HUDEP-2 (cell line): ENCODE measurements at regions not wholly inside any gene's neighbourhood (a gene's known extent, or its start where the extent isn't known, plus 50 kb on each side); places are given as distances from the start of the nearest gene placed in this dataset.
"Not testable (repeated sequence)": the region's sequence is repeated elsewhere in the genome, so short reads cannot be mapped to it uniquely, and the experiment has no call there.

ENCODE experiments used
- DNase-seq, 76 experiments: peaks; one replicate each; lab custom pipeline; 2025; ENCODE audit not compliant: unreplicated experiment in 76 of 76; lab: John Stamatoyannopoulos, UW

GRCh38 chr15:53923741-53924140, 54.5 kb upstream of the UNC13C start:
- DNase-seq: not testable (repeated sequence)

DNA sequence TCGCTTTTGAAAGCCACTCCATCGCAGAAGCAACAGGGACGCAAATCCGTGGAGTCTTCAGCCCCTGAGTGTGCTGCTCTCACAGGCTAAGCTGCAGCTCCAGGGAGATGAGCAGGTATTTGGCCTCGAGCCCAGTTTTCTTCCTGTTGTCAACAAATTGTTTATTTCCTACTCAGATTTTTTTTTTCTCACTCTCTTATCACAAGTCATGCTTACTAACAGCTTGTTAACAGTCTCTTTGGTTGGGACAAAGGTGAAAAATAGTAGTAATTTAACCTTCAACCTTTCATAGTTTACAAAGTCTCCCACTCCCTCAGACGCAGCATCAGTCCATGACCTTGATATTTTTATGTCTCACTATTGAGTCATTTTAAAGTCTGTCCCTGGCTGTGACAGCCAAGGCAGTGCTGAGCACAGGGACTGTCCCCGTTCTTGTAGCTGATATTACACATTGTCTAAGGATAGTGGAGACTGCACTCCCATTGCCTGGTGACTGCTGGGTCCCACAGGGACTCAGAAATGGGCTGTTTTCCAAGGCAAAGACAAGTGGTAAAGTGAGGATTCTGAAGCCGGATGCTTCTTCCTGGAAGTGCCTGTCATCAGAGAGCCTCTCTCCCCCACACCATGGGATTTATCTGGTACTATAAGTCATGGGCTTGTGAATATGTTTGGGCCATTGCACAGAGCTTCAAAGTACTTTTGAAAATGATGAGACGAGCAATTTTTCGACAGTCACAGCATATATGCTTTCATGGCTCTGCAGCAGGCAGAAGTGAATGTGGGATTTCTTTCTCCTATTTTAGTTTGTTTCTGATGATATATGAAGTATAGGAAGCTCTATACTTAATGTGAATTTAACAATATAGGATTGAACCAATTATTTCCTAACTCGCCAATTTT, 59.8 kb upstream of the UNC13C start:
- DNase-seq: no peak

DNA sequence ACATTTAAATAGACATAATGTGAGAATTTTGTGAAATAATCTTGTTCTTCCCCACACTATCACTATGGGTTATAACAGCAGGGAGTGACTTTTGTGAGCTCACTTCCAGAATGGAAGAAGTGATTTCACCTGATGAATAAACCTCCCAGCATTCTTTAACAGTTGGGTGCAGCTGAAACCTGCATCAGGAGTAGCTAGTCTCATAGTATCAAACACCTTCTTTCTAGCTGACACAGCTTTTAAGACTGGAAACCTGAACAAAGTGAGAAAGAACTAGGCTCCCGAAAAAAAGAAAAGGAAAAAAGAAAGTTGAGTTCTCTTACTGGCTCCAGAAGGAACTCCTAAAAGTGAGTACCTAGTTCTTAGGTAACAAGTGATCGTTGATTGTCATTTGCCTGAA, 61.1 kb upstream of the UNC13C start:
- DNase-seq: no peak

DNA sequence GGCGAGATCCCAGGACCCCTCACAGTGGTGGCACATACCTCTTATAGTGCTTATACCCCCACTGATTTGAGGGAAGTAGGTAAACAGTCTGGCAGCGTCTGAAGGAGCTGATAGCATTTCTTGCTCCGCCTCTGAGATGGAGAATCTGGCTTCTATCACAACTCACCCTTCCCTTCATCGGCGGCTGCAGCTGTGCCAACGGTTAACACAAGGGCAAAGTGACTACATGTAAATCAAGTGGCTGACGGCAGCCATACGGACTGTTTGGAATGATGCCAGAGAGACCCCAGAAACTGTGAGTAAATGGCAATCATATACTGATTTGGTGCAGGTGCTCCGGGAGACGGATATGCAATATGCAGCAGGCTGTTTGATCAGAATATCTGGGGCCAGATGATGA, 66.8 kb upstream of the UNC13C start:
- DNase-seq: no peak

DNA sequence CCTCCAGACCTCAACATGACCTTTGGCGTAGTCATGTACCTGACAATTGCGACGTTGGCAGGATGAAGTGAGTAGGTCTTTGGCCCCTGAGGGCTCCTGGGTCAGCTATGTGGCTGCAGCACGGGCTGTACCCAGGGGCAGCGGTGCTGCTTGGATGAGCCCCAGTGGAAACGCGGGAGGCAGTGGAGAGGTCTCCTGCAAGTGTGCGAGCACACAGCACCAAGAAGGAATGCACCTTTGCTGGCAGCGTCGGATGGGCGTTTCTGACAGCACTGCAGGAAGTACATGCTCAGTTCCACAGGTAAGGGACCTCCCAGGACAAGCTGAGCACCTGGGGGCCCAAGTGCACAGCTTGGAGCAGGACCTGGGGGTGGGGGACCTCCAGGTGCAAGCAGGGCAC, 67.4 kb upstream of the UNC13C start:
- DNase-seq: no peak

DNA sequence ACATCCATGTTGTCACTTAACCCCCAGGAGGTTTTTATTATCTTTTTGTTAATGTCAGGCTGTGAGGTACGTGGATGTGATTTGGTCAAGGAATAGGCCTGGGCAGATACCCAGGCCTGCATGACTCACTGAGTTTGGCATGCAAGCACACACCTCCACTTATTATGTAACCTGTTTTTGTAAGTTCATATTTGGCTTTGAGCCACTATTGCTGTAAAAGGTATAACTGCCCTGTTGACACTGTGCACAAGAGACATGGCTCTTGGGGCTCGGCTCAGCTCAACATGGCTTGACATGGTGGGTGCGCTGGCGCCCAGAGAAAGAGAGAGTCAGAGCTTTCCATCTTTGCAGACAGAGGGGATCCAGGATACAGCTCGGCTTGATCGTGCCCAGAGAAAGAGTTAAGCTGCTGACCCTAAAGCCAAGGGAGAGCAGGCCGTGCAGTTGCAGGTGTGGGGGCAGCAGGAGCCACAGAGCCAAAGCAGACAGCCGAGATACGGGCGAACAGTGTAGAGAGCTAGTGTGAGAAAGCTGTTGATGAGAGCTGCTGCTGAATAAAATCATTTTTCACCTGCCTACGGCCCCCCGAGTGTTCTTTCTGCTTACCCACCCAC, 67.9 kb upstream of the UNC13C start:
- no peak for DNase-seq

DNA sequence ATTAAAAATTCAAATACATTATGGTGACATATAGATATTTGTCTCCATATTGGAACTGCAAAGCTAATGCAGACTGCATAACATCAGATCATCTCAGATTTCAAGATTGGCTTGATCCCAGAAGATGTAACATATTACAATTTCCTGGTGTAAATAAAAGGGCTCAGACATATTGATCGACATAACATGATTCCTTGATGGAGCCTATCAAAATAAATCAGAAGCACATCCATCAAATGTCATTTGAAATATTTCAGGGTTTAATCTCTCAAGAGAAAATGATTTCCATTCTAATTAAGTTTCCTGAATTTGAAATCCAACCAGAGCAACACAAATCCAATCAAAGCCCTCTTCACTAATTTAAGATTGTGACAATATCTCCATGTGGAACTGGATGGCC, 75.1 kb upstream of the UNC13C start:
- DNase-seq: no peak

GRCh38 chr15:53893468-53893867, 84.8 kb upstream of the UNC13C start:
- DNase-seq: not testable (repeated sequence)

DNA sequence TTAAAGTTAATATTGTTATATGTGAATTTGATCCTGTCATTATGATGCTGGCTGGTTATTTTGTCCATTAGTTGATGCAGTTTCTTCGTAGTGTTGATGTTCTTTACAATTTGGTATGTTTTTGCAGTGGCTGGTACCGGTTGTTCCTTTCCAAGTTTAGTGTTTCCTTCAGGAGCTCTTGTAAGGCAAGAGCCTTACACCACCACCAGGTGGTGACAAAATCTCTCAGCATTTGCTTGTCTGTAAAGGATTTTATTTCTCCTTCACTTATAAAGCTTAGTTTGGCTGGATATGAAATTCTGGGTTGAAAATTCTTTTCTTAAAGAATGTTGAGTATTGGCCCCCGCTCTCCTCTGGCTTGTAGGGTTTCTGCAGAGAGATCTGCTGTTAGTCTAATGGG, 86.4 kb upstream of the UNC13C start:
- DNase-seq: not testable (repeated sequence)

DNA sequence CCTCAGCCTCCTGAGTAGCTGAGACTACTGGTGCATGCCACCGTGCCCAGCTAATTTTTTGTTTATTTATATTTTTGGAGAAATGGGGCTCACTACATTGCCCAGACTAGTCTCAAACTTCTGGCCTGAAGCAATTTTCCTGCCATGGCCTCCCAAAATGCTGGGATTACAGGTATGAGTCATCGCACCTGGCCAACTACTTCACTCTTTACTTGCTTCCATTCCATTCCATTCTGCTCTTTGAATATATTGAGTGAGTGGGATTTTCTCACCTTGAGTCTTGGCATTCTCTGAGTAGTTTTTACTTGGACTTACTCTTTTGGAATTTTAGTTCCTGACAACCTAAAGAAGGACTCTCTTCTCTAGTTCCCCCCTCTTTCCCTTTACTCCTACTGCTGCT, 93.8 kb upstream of the UNC13C start:
- no peak for DNase-seq

DNA sequence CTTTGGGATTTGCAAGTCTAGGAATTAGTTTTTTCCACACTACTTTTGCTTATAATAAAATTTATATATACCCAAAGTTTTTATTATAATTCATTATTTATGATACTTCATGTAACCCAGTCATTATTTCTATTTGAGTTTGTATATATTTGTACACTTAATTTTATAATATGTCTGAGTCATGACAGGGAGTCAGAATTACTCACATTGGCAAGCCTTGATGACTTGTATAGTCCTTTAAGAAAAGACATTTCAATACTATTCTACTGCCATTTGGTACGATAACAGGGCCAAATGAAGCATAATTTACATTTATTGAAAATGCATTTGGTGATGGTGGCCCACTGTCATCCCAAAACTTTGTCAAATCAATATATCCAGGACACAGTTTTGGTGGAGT, 95.9 kb upstream of the UNC13C start:
- no peak for DNase-seq

DNA sequence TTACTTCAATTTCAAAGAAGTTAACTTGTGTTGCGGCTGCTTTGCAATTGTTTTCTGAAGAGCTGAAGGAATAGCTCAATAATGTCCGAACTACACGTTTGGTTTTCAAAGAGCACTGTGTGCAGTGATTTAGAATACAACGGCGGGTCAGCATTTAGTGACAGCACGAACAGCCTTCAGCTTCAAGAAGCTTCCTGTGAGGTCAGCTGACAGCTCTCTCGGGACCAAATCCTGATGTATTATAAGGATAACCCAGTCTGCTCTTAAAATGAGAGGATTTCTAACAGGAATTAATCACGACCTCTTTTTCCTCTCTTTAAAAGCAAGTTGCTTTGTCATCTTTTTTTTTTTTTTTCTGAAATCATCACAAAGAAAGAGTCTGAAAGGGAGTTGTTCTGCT, 97.9 kb upstream of the UNC13C start:
- DNase-seq: no peak

DNA sequence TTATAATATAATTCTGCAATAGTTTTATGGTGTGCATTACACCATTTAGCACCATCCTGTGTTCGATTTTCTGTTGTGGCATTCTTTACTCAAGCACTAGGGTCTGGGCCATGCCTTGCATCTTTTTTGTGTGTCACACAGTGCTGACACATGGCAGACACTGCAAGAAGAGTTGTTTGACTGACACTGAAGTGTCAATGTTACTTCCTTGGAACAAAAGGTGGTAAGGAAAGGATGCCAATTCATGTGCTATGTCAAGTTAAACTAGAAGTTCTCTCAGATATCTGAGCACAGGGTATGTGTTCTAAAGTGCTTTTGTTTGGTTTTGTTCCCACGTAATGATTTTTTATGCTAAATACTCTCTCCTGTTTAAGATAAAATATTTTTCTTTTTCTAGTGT, 102.5 kb upstream of the UNC13C start:
- DNase-seq: no peak

DNA sequence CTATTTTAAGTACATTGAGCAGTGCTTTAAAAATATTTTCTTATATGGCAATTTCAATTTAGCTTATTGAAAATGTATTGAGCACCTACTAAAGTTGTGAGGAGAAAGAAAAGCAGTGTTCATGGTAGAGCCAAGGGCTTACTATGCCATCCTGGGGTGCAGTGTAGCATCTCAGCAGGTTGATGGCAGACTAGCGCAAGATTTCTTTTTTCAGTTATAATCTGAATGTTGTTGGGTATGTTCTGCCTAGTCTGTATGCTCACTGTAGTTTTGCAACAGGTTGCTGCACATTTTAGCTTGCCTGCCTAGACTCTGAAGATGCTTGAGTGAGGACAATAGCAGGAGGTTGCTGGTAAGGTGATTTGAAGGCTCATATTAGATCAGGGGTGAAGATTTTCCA, 103.1 kb upstream of the UNC13C start:
- DNase-seq: no peak

DNA sequence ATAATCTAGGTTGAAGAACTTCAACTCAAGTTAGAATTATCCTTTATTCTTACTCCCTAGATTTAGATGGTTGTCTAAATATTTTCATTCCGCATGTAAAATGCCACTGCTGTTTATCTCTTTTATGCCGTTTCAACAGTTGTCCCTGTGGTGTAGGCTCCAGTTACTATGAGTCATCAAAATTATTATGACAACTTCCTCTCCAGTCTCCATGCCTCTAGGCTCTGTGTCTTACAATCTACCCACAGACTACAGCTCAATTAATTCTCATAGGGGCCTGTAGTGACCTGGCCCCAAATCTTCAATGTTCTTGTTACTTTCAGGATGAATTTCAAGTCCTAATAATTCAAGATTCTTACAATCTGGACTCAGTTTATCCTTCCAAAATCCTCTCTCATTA, 105.8 kb upstream of the UNC13C start:
- no peak for DNase-seq

DNA sequence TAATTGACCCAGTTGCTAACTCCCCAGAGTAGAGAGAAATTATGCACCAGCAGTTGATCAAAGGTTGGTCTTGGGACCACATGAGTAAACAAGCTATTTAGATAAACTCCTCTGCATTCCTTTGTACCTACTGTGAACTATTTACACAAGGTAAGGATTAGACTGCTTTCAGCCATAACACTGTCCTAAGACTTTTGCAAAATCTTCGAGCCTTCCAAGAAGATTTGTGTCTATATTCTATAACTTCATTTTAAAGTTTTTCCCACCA, 108.5 kb upstream of the UNC13C start:
- no peak for DNase-seq

GRCh38 chr15:53869044-53869805, 109.0 kb upstream of the UNC13C start:
- peak in 4 of 76 experiments; percentile 6 to 24 (median 10) for DNase-seq

DNA sequence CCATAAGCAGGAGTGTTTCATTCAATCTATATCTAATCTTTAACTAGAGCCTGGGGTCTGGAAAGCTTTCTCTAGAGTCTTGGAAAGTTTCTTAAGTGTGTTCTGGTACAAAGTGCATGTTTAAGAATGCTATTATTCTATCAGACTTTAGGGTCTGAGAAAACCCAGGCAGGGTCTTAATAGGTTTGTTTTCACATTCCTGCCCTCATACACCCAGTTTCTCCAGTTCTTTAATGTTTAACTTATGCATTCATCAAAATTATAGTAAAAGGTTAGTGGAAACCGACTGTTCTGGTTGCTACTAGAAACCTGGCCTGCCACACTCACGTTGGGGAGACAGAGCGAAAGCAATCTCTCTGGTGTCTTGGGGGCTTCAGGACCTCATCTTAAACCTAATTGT, 102.9 kb upstream of the WDR72 start:
- DNase-seq: no peak

DNA sequence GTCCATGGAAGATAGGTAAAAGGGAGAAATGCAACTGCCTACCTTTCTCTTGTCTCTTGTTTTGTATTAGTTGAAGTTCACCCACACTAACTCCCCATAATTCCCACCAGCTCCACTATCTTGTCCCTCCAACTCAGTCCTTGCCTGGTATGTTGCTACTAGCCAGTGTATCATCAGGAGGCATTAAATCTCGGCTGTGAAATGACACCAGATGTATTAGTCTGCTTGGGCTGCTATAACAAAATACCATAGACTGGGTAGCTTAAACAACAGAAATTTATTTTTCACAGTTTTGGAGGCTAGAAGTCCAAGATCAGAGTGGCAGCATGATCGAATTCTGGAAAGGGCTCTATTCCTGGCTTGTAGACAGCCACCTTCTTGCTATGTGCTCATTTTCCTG, 102.3 kb upstream of the WDR72 start:
- no peak for DNase-seq

DNA sequence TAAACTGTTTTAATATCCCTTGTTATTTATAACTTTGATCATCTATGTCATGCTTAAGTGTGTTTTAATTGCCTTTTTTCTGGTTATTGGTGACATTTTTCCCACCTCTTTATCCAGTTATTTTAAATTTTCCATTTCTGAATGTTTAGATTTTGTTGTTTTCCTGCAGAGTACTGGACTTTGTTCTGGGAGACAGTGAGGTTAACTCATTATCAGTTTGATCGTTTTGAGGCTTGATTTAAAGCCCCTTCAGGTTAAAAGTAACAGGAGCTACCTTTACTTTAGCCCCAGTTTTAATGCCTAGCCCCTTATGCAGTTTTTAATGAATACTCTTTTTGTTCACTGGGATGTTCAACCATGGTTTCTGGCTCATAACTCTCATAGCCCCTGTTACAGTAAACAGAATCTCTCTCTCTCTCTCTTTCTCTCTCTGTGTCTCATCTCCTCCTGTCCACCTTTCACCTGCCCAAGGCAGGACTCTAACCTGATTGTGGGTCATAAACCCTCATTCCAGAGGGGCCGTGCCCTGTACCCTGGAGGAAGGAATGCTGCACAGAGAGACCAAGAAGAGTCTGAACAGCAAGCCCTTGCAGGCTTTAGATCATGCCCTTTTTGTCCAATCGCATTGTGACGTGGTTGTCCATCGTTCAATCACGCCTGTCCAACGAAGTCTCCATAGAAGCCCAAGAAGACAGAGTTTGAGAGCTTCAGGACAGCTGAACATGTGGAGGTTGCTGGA, 91.8 kb upstream of the WDR72 start:
- no peak for DNase-seq

GRCh38 chr15:53847745-53848144, 88.3 kb upstream of the WDR72 start:
- DNase-seq: no peak
